ENCODE measurements at regions not wholly inside any gene's neighbourhood (a gene's known extent, or its start where the extent isn't known, plus 50 kb on each side); places are given as distances from the start of the nearest gene placed in this dataset.

- TF ChIP-seq CTCF (IDR thresholded peaks at IDR 0.05; ENCODE audit: borderline replicate concordance, insufficient read depth, low read depth, low read length), result no peak
- H3K4me3 ChIP-seq (ENCODE audit: low read depth, low read length), result no peak overlapping the region
Measured at GRCh38 chr3:72669224-72669623, 179.0 kb downstream of the SHQ1 start.

- no peak for TF ChIP-seq CTCF (IDR thresholded peaks at IDR 0.05; ENCODE audit: borderline replicate concordance, insufficient read depth, low read depth, low read length)
Measured at GRCh38 chr3:72666447-72666755, 181.8 kb downstream of the SHQ1 start.

GRCh38 chr3:72665701-72666446, 182.4 kb downstream of the SHQ1 start:
- TF ChIP-seq CTCF (IDR thresholded peaks at IDR 0.05; ENCODE audit: borderline replicate concordance, insufficient read depth, low read depth, low read length), result peak; percentile 51; the same call in 1 of the 2 replicates
- no peak overlapping the region for H3K4me3 ChIP-seq (ENCODE audit: low read depth, low read length)

More at GRCh38 chr3:72666447-72666755, 181.8 kb downstream of the SHQ1 start:
- H3K4me3 ChIP-seq (ENCODE audit: low read depth, low read length), result no peak overlapping the region

- no peak overlapping the region for H3K4me3 ChIP-seq (ENCODE audit: low read depth, low read length)
- no peak for TF ChIP-seq CTCF (IDR thresholded peaks at IDR 0.05; ENCODE audit: borderline replicate concordance, insufficient read depth, low read depth, low read length)
Measured at GRCh38 chr3:72665103-72665502, 183.1 kb downstream of the SHQ1 start.

GRCh38 chr3:72664184-72664975, 183.9 kb downstream of the SHQ1 start:
- H3K4me3 ChIP-seq (ENCODE audit: low read depth, low read length), result no peak overlapping the region
- no peak for TF ChIP-seq CTCF (IDR thresholded peaks at IDR 0.05; ENCODE audit: borderline replicate concordance, insufficient read depth, low read depth, low read length)

- H3K4me3 ChIP-seq (ENCODE audit: low read depth, low read length), result no peak overlapping the region
Measured at GRCh38 chr3:72663429-72663828, 184.8 kb downstream of the SHQ1 start.

More at GRCh38 chr3:72663429-72663828, 184.8 kb downstream of the SHQ1 start:
- TF ChIP-seq CTCF (IDR thresholded peaks at IDR 0.05; ENCODE audit: borderline replicate concordance, insufficient read depth, low read depth, low read length), result no peak

All from GM12875 (cell line).